ENCODE measurements at regions not wholly inside any gene's neighbourhood (a gene's known extent, or its start where the extent isn't known, plus 50 kb on each side); places are given as distances from the start of the nearest gene placed in this dataset.
A peak's percentile ranks its signal among the peaks of the same experiment; 100 is the strongest.

DNA sequence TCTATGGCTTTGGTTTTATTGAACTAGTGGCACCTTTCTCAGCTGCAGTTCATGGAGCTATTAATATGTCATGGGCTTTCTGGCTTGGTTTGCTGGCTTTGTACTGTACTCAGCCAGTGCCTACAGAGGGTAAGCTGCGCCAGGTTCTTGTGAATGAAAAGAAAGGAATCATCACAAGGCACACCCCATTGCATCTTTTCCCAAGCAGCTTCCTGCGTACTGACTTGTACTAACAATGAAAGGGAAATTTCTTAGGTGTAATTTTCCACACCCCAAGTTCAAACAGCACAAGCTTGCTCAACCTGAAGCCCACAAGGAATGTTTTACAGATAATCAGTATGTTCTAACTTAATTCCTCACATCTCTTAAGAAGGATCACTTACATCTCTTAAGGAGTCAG, 78.0 kb upstream of the TNFSF18 start:
- Histone ChIP-seq H3K4me1 (no peaks in the 10 kb centered on the region), H3K27me3 (ENCODE audit: insufficient read depth in 3 of 3, low read length in 2 of 3) (no peaks in the 10 kb centered on the region), H3K36me3 (ENCODE audit: insufficient read depth in 1 of 2, low read depth in 1 of 2) (no peaks in the 10 kb centered on the region), H3K4me3 (no peak overlapping the region), H3K9me3 (no peaks in the 10 kb centered on the region), H3K27ac (no peak overlapping the region)
- intact Hi-C loops (cut with DNase I): no loop called here
- TF ChIP-seq, protein P1, sequence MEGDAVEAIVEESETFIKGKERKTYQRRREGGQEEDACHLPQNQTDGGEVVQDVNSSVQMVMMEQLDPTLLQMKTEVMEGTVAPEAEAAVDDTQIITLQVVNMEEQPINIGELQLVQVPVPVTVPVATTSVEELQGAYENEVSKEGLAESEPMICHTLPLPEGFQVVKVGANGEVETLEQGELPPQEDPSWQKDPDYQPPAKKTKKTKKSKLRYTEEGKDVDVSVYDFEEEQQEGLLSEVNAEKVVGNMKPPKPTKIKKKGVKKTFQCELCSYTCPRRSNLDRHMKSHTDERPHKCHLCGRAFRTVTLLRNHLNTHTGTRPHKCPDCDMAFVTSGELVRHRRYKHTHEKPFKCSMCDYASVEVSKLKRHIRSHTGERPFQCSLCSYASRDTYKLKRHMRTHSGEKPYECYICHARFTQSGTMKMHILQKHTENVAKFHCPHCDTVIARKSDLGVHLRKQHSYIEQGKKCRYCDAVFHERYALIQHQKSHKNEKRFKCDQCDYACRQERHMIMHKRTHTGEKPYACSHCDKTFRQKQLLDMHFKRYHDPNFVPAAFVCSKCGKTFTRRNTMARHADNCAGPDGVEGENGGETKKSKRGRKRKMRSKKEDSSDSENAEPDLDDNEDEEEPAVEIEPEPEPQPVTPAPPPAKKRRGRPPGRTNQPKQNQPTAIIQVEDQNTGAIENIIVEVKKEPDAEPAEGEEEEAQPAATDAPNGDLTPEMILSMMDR (IDR thresholded peaks at IDR 0.05): no peak
- ATAC-seq: no peak
- DNase-seq: no peak
- 69 to 77% (median 75%) methylated on average over 2 of the region's 2 CpGs for WGBS, 3 donors

DNA sequence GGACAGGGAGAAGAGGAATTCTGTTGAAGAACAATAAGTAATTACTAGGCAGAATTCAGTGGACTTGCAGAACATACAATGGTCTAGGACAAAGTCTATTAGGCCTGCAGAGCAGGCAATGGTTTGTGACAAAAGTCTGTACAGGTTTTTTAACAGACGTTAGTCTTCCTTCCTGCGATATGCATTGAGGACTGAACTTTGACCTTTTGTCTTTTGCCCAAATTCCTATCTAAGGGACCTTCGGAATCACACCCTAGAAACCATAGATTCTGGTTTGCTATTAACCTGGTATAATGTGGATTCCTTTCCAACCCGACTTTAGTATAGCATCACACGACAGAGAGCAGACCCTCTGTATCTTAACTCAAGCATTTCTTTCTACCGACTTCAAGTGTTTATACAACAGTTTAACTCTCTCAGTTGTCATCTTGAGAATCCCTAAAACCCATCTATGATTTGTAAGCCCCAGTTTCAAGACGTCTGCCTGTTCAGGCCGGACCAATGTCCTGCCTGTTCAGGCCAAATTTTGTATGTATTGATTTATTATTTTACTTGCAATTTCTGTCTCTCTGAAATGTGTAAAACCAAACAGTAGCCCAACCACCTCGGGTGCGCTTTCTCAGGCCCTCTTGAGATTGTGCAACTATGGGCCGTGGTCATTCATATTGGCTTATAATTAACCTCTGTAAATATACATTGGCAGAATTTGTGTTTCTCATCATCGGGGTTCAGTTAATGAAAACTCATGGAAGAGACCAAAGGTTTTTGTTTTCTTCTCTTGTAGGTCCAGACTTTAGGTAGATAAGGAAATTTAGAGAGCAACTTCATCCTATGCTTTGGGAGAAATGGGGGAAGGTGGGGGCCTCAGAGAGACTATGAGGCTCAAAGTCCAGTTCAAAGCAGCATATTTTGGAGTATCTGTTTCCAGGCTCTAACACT, 76.9 kb upstream of the TNFSF18 start:
- DNase-seq: no peak
- TF ChIP-seq, protein P1 (IDR thresholded peaks at IDR 0.05): no peak
- Histone ChIP-seq H3K4me1 (peaks cover 3% of the 10 kb centered on the region), H3K4me3 (no peak overlapping the region), H3K9me3 (no peaks in the 10 kb centered on the region), H3K27ac (no peak overlapping the region), H3K36me3 (ENCODE audit: insufficient read depth in 1 of 2, low read depth in 1 of 2) (no peaks in the 10 kb centered on the region), H3K27me3 (ENCODE audit: insufficient read depth in 3 of 3, low read length in 2 of 3) (no peaks in the 10 kb centered on the region)
- WGBS, 3 donors: 81 to 87% (median 85%) methylated on average over 12 of the region's 12 CpGs
- intact Hi-C loops (cut with DNase I): no loop called here
- ATAC-seq: no peak

DNA sequence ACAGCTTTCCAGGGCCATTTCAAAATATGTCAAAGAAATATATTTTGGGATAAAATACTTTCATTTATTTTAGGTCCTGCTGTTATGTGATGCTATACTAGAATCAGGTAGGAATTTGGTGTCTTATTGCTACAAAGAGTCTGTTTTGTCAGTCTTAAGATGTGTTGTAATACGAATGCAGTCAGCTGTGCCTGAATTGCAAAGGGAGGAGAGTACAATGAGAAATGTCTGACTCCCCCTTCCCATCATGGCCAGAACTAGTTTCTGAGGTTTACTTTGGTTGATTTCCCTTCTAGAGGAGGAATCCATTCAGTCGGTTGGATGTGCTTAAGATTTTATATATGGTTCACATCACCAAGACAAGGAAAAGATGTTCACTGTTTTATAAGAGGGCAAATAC, 75.7 kb upstream of the TNFSF18 start:
- DNase-seq: no peak
- TF ChIP-seq, protein P1 (IDR thresholded peaks at IDR 0.05): no peak
- H3K36me3 ChIP-seq (ENCODE audit: insufficient read depth in 1 of 2, low read depth in 1 of 2): no peaks in the 10 kb centered on the region
- intact Hi-C loops (cut with DNase I): no loop called here
- ATAC-seq: no peak
- no peaks in the 10 kb centered on the region for H3K9me3 ChIP-seq
- no peaks in the 10 kb centered on the region for H3K27me3 ChIP-seq (ENCODE audit: insufficient read depth in 3 of 3, low read length in 2 of 3)
- H3K27ac ChIP-seq: no peak overlapping the region
- 69 to 77% (median 76%) methylated on average over 2 of the region's 2 CpGs for WGBS, 3 donors
- H3K4me1 ChIP-seq: peaks cover 11% of the 10 kb centered on the region
- no peak overlapping the region for H3K4me3 ChIP-seq

DNA sequence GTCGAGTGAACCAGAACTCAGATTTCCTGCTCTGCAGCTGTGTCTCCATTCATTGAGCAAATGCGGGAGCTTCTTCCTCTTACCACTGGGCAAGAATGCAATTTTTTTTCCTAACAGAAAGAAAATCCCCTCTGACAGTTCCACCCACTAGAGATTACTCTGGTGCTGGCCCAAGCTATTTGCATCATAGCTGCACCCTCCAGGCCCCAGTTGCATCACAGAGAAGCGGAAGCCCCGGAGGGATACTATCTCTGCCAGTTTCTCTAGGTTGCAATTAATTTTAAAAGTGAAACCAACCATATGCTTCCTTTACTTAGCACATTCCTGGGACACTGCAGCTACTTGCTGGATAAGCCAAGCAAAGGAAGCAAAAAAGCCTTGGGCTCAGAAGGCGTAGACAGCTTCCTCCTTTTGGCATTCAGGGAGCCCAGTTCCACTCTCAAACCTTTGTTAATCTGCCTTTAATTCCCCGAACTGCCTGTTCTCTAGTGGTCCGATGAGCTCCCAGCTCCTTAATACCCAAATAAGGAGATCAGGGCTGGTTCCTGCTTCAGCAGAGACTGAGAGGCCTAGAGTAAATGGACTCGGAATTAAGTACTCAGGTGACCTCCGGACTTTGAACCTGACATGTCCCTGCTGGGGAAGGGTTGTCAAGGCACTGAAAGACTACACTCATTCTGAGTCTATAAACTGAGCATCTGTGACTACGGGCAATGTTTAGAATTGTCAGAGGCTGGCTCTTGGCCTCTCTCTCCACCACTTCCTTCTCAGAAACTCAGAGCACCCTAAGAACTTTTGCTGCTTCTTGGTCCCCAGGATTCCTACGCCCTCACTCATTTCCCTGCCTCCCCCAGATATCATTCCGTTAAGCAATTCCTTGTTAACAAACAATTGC, 72.5 kb upstream of the TNFSF18 start:
- H3K9me3 ChIP-seq: no peaks in the 10 kb centered on the region
- TF ChIP-seq, protein P1 (IDR thresholded peaks at IDR 0.05): no peak
- intact Hi-C loops (cut with DNase I): no loop called here

More for the DNA sequence above, 72.5 kb upstream of the TNFSF18 start:
- Histone ChIP-seq H3K4me1 (peaks cover 11% of the 10 kb centered on the region), H3K27ac (peak overlapping the region; percentile 62), H3K36me3 (ENCODE audit: insufficient read depth in 1 of 2, low read depth in 1 of 2) (no peaks in the 10 kb centered on the region), H3K4me3 (peak overlapping the region; percentile 47), H3K27me3 (ENCODE audit: insufficient read depth in 3 of 3, low read length in 2 of 3) (no peaks in the 10 kb centered on the region)
- DNase-seq: peak; percentile 63 to 77
- 26 to 29% (median 27%) methylated on average over 12 of the region's 12 CpGs for WGBS, 3 donors
- ATAC-seq: peak; percentile 40 to 84 (median 78)
